Body of pancreas (tissue), 4 donors: ENCODE measurements at regions not wholly inside any gene's neighbourhood (a gene's known extent, or its start where the extent isn't known, plus 50 kb on each side); places are given as distances from the start of the nearest gene placed in this dataset.
A peak's percentile ranks its signal among the peaks of the same experiment; 100 is the strongest.

Experiments used
- ATAC-seq: fragments of 150-250 bp; one replicate; pipeline ENCODE4 v1.9.1; 2016
- DNase-seq, 4 donors: peaks; one replicate each; pipeline ENCODE4 v3.0.0-alpha.2; 2019
- H3K27ac ChIP-seq, 4 donors: fragments of 200-600 bp; sonication (generic); 1 replicate in 3 of 4; 2 replicates in 1 of 4; pipeline versions ENCODE4 v1.5.1 to v1.6.1; 2016 to 2019; ENCODE audit warnings: mild to moderate bottlenecking in 1 of 4, mixed read lengths in 1 of 4, moderate library complexity in 1 of 4
- H3K27me3 ChIP-seq, 2 donors: fragments of 200-600 bp; sonication (generic); one replicate each; pipeline ENCODE4 v1.6.0; 2016; ENCODE audit warnings: mild to moderate bottlenecking in 1 of 2
- H3K36me3 ChIP-seq, 2 donors: fragments of 200-600 bp; sonication (generic); replicated peaks in 1 of 2; 2 replicates each; pipeline ENCODE4 v1.5.1; 2016; ENCODE audit warnings: low read depth in 2 of 2; ENCODE audit not compliant: insufficient read depth in 1 of 2
- H3K4me1 ChIP-seq: fragments of 200-600 bp; sonication (generic); one replicate; pipeline ENCODE4 v1.6.0; 2016
- H3K4me3 ChIP-seq, 2 donors: fragments of 200-600 bp; sonication (generic); 1 replicate in 1 of 2; 2 replicates in 1 of 2; pipeline ENCODE4 v1.5.1; 2016 to 2019
- H3K9me3 ChIP-seq, 3 donors: fragments of 200-600 bp; sonication (generic); 1 replicate in 2 of 3; 2 replicates in 1 of 3; pipeline ENCODE4 v1.5.1; 2016
- CTCF ChIP-seq, 7 experiments: fragments of 450-650 bp in 4 of 7; fragments of 200-600 bp in 3 of 7; sonication (generic) in 3 of 7; IDR thresholded peaks; one replicate each; pipeline ENCODE4 v1.5.1; 2016 to 2019; ENCODE audit warnings: antibody characterized with exemption in 7 of 7
- POLR2A ChIP-seq, 3 donors: fragments of 450-650 bp; IDR thresholded peaks; one replicate each; pipeline ENCODE4 v1.6.1; 2016; ENCODE audit warnings: antibody characterized with exemption in 3 of 3, mild to moderate bottlenecking in 2 of 3
- WGBS, 2 donors: methylation state at CpG; one replicate each; pipeline ENCODE4 v1.1.5; 2017; 5-methylcytosine and 5-hydroxymethylcytosine counted together
- intact Hi-C: fragments of 100-400 bp; cut with DNase I; formaldehyde crosslinking; loops from one replicate; pipeline ENCODE4 v1.15.1; 2023

GRCh38 chr9:124196814-124197176 lies 61.0 kb upstream of the NEK6 start:
- Histone ChIP-seq H3K4me3 (no peak overlapping the region), H3K27me3 (no peaks in the 10 kb centered on the region), H3K36me3 (no peaks in the 10 kb centered on the region), H3K9me3 (no peaks in the 10 kb centered on the region), H3K4me1 (no peaks in the 10 kb centered on the region), H3K27ac (no peak overlapping the region)
- ATAC-seq (no peak), DNase-seq (no peak)
- intact Hi-C loops, result no loop called here
- TF ChIP-seq POLR2A (IDR thresholded peaks at IDR 0.05) (no peak), CTCF (IDR thresholded peaks at IDR 0.05) (no peak)
- 92 to 93% methylated on average over 2 of the region's 2 CpGs for WGBS, 2 donors

- Histone ChIP-seq H3K27ac (no peak overlapping the region), H3K27me3 (no peaks in the 10 kb centered on the region), H3K4me1 (no peaks in the 10 kb centered on the region), H3K9me3 (no peaks in the 10 kb centered on the region), H3K4me3 (no peak overlapping the region), H3K36me3 (no peaks in the 10 kb centered on the region)
- TF ChIP-seq CTCF (IDR thresholded peaks at IDR 0.05) (no peak), POLR2A (IDR thresholded peaks at IDR 0.05) (no peak)
- no peak for ATAC-seq
- WGBS, 2 donors, result 79 to 84% methylated on average over 12 to 14 of the region's 14 CpGs
- intact Hi-C loops, result no loop called here
- peak in 1 of 4 donors; percentile 60 for DNase-seq
These were observed 60.3 kb upstream of the NEK6 start for GRCh38 chr9:124197177-124198095.

DNA sequence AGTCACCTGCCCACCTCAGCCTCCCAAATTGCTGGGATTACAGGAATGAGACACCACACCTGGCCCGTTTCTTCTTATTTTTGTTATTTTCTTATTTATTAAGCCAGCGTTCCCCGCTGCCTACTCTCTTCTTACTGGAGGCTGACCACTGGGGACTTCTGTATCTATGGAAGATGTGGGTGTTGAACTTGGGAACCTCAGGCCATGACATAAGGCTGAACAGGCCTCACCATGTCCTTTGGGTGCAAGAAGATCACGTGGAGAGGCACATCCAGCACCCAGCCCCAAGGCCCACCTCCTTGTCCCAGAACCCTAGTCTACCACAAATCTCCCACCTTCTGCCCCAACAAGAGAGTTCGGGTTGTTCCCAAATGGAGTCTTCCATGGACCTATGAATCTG lies 59.4 kb upstream of the NEK6 start:
- no peak for DNase-seq
- Histone ChIP-seq H3K27me3 (no peaks in the 10 kb centered on the region), H3K4me1 (no peaks in the 10 kb centered on the region), H3K27ac (no peak overlapping the region), H3K4me3 (no peak overlapping the region), H3K36me3 (no peaks in the 10 kb centered on the region), H3K9me3 (no peaks in the 10 kb centered on the region)
- no peak for ATAC-seq
- TF ChIP-seq CTCF (IDR thresholded peaks at IDR 0.05), result no peak
- TF ChIP-seq POLR2A (IDR thresholded peaks at IDR 0.05), result no peak
- 74 to 91% methylated on average over 4 to 5 of the region's 5 CpGs for WGBS, 2 donors
- intact Hi-C loops, result no loop called here

- 87 to 93% methylated on average over 3 to 4 of the region's 4 CpGs for WGBS, 2 donors
- ATAC-seq (no peak), DNase-seq (no peak)
- TF ChIP-seq CTCF (IDR thresholded peaks at IDR 0.05), result no peak
- TF ChIP-seq POLR2A (IDR thresholded peaks at IDR 0.05), result no peak
- Histone ChIP-seq H3K4me3 (no peak overlapping the region), H3K36me3 (no peaks in the 10 kb centered on the region), H3K9me3 (no peaks in the 10 kb centered on the region), H3K27ac (no peak overlapping the region), H3K27me3 (no peaks in the 10 kb centered on the region), H3K4me1 (no peaks in the 10 kb centered on the region)
- intact Hi-C loops, result no loop called here
These were observed 58.8 kb upstream of the NEK6 start for GRCh38 chr9:124198948-124199347.

GRCh38 chr9:124199474-124199873 lies 58.3 kb upstream of the NEK6 start:
- 84 to 88% methylated on average over 3 of the region's 3 CpGs for WGBS, 2 donors
- DNase-seq (no peak), ATAC-seq (no peak)
- Histone ChIP-seq H3K4me1 (no peaks in the 10 kb centered on the region), H3K27me3 (no peaks in the 10 kb centered on the region), H3K9me3 (no peaks in the 10 kb centered on the region), H3K36me3 (no peaks in the 10 kb centered on the region), H3K27ac (no peak overlapping the region), H3K4me3 (no peak overlapping the region)
- intact Hi-C loops, result no loop called here
- TF ChIP-seq CTCF (IDR thresholded peaks at IDR 0.05), result no peak
- no peak for TF ChIP-seq POLR2A (IDR thresholded peaks at IDR 0.05)
